Activated CD4-positive, alpha-beta T cell treated with anti-CD3 and anti-CD28 coated beads for 48 hours (primary cell): ENCODE measurements at regions not wholly inside any gene's neighbourhood (a gene's known extent, or its start where the extent isn't known, plus 50 kb on each side); places are given as distances from the start of the nearest gene placed in this dataset.

Source experiments
- DNase-seq: peaks from one replicate; pipeline ENCODE4 v3.0.0-alpha.2; 2020

DNA sequence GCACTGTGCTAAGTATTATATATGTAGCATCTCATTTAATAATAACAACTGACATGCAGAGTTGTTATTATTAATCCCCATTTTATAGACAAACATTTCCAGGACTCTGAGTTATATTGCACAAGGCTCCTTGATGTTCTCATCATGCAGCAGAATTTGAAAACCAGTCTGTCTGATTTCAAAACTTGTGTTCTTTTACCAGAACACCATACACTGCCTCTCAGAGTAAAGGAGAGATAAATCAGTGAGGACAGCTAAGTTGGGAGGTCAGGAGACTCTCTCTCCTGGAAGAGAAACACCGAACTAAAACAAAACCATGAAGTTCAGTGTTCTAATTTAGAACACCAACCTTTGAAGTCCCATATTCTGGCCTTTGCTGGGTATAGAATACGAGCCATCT lies 92.7 kb upstream of the TNC start:
- DNase-seq, result no peak

DNA sequence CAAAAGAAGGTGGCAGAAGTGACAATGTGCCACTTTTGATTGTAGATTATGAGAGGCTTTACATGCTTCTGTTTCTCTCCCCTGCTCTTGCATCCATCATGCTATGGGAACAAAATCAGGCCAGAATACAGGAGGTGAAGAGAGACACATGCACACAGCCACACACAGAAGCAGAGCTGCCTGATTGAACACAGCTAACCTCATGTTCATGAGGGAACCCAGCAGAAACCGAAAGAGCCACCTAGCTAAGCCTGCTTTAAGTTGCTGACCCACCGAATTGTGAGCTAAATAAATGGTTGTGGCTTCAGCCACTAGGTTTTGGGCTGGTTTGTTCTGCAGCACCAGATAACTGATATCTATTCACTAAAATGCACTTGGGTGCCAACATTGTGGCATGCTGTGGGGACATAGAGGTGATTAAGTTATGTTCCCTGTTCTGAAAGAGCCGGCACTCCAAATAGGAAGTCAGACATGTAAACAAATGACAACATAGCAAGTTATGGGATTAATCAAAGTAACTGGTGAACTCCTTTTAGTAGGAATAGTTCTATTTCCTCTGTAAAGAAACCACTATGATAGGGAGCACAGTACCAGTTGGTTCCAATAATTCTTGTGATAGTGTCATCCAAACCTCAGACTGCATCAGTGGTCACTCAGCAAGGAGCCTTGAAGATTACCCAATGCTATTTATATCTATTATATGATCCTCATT lies 93.6 kb upstream of the TNC start:
- no peak for DNase-seq

DNA sequence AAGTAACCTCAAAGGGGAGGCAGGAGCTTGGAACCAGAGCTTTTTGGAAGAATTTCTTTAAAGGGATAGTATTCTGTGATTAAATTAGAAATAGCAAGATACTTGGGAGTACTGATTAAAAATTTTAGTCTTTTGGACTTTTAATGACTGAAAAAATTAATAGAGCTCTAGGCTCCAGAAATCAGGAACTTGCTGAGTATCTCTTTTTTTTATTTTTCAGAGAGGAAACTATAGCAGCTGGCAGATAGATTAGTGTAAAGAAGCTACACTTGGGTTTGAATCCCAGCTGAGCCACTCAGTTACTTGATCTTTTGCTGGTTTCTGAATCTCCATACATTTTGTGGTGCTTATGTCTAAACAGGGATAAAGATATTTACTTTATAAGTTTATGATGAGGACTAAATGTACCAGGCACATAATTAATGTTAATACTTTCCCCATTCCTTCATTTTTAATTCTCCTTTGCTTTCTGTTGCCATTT lies 94.2 kb upstream of the TNC start:
- no peak for DNase-seq

DNA sequence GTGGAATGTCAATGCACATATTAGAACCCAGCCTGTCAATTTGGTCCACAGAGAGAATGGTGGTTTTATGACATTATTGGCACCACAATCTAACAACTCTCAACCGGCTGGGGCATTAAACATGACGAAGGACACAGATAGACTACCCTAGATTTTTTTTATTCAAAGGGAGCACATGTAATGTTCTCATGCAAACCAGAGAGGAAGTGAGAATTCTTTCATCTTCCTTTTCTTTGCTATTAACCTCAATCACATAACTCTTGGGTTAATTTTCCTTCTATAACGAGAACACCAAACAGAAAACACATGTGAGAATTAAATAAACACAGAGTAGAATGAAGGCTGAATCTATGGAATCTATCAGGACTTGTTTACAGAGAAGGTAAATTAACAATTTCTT lies 94.9 kb upstream of the TNC start:
- DNase-seq, result no peak

DNA sequence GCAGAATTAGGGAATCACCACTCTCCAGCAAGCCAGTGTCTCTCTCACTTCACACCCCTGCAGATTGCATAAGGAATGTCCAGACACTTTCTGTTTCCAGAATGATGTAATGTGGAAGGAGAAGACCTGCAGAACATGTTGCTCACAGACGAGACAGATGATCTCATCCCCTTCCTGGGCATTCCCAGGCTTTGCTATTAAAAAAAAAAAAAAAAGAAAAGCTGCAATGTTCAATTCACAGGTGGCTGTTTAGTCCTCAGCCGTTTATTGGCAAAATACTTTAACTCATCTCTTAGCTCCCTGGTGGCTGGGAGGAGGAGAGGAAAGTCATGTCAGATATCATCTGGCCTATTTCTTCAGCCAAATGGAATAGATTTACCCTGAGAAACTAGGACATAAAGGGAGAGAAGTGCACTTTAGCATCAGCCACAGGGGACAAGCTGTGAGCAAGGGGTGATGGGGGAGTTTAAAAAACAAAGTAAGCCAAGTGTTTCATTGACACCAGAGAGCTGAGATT lies 95.9 kb upstream of the TNC start:
- DNase-seq, result no peak

DNA sequence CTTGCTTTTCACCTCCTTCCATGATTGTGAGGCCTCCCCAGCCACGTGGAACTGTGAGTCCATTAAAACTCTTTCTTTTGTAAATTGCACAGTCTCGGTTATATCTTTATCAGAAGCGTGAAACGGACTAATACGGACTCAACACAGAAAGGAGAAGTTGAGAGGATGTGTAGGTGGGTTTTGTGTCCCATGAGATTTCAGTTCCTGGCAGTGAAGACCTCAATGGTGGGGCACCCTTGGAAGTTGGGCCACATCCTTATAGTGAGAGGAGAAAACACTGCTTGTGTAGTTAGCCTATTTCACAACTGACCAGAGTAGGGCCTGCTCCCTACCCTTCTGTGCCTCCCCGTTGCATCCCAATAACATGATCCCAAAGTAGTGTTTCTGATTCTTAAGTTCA lies 98.9 kb upstream of the TNC start:
- no peak for DNase-seq

DNA sequence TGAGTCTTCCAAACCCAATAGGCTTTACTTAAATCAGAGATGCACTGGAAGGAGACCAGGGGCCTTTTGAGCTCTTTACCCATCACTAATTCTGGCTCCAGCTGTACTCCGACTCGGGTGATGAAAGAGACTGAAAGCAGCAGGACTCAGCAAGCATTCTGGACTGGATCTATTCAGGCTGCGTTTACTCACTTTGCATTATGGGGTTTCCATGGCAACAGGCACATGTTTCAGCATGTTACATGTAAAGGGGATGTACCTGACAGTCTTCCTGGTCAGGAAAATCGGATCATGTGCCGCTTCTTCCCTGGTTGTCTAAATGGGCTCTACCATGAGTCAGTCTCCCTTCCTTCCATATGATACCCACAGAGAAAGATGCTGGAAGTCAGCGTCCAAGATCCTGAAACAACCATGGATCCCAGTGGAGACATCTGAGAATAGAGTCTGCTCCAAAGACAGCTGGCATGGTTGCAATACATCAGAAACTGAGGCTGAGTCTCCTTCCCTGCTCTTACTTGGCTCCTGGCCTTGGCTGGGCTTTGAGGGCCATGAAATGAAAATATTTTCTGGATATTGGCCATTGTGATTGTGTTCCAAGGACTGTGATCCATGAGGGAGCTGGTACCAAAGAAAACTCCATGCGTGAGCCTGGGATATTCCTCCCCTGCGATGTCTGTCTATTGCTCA lies 102.5 kb upstream of the TNC start:
- DNase-seq, result no peak

DNA sequence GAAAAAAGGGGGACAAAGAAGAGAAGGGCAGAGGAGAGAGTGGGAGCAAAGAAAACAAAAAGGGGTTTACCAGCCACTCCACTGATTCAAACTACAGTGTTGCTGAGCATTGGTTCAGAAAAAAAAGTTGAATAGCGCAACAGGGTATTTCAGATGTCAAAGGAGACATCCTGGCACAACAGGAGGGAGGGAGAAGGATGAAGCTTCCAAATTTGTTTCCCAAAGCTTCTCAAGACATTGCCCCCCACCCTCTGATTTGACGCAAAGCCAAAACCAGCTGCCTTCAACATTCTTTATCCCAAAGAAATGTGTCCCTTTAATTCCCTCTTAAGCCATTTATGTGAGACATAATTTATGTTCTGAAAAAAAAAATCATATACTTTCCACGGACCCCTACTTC lies 105.5 kb upstream of the TNC start:
- DNase-seq, result no peak

DNA sequence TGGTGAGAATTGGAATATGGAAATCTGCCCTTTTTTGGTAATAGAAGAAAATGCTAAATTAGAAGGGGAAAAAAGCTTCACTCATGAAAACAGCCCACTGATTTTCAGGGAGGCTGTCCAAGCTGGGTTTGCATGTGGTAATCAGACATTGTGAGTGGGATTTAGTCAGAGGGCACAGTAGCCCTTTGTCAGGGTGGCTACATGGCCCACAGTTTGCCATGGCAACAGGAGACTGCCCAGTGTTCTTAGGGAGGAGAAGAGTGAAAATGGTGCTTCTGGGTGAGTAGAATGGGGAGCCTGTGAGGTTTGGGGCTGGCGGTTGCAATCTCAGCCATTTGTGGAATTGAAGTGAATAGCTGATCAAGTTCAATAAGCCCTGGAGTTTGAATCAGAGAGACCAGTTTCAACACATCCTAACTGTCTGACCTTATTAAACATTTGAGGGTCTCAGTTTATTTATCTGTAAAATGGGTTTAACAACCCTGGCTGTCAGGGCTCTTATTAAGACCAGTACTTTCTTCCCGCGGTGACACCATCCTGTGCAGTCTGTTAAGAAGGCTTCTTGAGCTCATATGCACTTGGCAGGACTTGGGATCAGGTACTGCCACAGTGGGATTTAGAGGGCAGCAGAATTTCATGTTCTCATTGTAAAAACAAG lies 107.6 kb upstream of the TNC start:
- no peak for DNase-seq

DNA sequence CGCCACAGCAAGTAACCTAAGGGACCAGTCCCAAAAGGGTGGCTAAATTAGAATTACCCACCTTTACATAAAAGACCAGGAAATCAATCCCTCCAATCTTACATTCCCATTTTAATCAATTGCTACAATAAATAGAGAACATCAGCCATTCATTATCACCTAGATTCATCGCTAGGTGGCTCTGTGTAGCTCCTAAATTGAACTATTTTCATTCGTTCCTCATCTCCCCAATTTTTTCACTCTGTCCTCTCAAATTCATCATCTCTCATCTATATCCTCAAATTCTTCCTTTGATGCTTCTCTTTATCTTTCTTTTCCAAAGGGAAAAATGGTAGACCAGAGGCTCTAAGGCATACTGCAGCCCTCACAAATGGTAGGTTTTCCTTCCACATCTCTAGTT lies 108.2 kb upstream of the TNC start:
- DNase-seq, result no peak

DNA sequence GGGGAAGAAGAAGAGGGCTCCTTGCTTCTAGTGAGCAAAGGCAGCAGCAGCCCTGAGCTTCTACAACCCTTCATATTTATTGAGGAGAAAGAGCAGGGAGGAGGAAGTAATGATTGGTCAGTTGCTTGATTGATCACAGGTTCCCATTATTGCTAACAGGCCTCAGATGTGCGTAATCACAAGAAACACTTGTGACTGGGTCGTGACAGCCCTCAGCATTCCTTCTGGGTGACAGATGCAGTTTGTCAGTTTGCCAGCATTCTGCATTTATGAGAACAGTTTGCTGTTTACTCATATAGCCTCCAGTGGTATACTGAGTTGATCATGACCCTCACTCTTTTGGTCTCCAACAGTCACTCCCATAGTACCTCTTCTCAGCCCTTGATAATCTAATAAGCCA lies 111.5 kb upstream of the TNC start:
- no peak for DNase-seq

DNA sequence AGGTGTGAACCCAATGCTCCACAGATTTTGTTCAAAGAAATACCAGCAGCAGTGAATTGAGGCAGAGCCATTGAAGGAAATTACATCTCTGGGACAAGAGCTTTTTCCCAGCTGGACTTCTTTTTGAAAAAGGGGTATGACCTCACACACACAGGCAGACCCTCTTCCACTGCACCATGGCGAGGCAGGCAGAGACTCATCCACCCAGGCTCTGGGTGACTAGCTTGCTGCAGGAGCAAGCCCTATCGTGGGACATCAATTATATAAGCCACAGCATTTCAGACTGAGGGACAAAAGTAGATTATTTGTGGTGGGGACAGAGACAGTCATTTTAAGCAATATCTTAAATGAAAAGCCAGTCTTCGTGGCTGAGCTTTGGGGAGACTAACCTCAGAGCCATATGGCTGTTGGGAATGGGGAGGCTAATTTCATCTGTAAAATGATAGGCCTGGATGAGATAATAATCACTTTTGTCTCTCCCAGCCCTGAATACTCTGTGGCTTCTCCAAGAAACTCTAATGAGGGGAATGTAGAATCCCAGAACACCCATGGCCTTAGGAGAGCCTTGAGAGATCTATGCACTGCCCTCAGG lies 113.1 kb upstream of the TNC start:
- DNase-seq, result no peak

DNA sequence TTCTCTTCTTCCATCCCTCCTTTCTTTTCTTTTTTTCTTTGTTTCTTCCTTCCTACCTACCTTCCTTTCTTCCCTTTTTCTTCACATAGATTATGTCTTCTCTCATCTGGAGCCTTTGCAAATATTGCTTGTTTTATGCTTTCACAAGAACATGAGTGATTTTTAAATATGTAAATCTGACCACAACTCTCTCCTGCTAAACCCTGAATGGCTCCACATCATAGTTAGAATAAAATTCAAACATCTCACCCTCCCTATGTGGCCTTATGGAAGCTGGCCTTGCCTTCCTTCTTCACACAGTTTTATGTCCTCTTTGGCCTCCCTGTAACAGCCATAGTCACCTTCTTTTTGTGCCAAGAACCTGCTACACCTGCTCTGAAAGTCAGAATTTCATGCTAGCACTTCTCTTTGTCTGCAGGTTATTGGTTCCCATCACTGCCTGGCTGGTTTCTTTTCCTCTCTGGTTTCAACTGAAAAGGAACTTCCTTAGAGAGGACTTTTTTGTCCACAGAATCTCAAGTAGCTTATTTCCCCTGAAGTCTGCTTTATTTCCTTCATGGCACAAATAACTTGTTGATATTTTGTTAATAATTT lies 114.3 kb upstream of the TNC start:
- DNase-seq, result no peak

DNA sequence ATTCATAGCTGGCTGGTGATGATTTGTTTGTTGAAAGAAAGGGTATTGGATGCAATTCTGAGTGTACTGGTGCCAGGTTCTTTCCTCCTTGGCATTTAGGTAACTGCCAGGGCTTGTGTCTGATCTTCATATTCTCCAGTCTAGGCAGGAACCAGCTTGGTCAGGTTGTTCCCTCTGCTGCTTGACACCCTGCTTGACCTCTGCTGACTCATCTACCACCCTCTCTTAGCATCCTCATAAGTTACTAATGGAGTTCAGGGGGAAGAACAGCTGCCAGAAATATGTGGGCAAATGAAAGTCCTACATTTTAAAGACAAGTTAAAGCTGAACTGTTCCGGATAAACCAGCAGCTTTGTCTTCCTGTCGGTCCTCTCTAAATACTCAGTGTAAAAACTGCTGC lies 116.1 kb upstream of the TNC start:
- DNase-seq, result no peak

DNA sequence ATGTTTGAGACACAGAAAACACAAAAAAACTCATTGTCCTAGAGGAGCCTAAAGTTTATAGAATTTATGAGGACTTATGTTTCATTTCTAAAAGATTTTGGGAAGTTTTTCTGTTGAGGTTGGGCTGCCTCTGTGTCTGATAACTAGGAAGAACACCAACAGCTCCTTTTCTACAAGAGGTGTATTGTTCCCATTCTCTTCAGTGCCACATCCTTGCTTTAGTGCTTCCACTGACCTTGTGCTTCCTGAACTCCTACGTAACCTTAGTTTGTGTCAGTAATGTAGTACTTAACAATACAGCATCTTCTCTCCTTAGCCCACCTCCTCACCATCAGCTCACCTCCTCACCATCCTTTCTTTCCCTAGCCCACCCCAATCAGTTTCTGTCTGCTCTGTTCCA lies 117.3 kb upstream of the TNC start:
- no peak for DNase-seq

DNA sequence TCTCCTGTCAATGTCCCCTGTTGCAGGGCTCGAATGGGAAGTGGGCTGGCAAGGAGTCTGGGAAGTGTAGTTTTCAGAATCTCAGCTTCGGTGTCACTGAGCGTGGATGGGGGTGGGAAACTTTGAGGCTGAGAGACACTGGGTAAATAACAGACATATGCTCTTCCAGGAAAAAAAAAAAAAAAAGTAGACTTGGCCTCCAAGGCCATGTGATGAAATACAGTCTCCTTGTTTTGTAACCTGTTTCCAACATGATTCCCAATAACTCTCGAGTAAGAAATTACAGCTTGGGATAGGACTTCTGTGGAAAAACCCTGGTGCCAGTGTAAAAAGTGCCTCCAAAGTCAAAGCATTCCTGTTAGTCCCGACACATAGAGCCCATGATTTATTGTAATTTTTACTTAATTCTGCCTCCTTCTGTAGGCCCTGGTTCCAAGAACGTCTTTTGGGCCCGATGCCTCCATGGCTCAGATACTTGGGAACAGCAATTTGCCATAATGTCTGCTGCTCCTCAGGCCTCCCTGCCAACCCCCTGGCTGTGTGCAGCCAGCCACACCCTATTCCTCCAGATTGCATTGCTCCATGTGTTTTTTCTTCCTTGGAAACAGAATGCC lies 119.5 kb upstream of the TNC start:
- no peak for DNase-seq

DNA sequence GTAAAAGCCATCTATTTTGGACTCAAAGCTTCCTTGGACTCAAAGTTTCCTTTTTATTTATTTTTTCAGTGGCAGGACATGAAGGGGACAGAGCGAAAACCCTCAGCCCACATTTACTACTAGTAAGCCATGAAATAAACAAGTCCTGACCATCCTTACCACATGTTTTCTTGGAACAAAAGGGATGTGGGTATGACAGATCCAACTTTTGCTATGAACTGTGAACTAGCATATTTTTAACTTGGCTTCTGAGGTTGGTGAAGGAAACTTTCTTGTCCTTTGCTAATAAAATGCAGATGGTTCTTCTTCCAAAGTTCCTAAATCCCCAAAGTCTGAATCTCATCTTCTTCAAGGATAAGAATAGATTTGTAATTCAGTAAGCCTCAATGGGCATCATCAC lies 122.7 kb upstream of the TNC start:
- no peak for DNase-seq

DNA sequence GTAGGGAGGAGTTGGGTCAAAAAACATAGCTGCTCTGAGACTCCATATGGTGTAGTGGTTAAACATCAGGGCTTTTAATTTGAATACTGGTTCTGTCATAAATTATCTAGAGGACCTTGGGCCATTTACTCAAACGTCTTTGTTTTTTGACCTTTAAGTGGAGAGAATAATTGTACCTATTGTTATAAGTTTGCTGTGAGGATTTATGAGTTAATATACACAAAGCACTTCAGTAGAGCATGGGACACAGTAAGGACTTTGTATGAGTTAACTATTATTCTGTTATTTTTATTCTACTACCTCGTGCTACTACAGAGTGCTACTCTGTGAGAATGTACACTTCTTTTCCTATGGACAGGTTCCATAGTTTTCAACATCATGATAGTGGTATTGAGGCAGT lies 123.7 kb upstream of the TNC start:
- DNase-seq, result no peak

DNA sequence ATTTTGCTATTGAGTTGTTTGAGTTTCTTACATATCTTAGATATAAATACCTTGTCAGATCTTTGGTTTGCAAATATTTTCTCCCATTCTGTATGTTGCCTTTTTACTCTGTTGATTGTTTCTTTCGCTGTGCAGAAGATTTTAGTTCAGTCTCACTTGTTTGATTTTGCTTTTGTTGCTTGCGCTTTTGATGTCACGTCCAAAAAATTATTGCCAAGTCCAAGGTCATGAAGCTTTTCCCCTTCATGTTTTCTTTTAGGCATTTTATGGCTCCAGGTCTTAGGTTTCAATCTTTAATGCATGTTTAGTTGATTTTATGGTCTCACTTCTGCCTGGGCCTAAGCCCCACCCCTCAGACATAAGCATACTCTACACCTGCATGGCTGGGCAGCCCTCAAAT lies 131.5 kb upstream of the TNC start:
- DNase-seq, result no peak

DNA sequence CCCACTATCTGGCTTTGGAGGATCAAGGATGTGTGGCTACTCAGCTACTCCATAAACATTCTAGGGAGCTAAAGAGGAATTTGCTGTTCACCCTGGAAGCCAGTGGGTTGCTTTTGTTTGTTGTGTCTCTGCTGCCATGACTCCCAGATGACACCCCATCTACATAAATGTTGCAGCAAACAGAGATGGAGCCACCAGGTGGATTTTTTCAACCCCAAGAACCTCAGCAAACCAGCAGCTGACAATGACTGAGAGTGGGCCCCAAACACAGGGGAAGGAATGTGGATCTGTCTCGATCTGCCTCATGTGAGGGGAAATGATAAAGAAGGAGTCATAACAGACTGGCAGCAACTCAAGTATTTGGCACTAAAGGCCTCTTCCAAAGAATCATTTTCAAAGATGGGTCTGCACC lies 132.7 kb upstream of the TNC start:
- DNase-seq, result no peak

DNA sequence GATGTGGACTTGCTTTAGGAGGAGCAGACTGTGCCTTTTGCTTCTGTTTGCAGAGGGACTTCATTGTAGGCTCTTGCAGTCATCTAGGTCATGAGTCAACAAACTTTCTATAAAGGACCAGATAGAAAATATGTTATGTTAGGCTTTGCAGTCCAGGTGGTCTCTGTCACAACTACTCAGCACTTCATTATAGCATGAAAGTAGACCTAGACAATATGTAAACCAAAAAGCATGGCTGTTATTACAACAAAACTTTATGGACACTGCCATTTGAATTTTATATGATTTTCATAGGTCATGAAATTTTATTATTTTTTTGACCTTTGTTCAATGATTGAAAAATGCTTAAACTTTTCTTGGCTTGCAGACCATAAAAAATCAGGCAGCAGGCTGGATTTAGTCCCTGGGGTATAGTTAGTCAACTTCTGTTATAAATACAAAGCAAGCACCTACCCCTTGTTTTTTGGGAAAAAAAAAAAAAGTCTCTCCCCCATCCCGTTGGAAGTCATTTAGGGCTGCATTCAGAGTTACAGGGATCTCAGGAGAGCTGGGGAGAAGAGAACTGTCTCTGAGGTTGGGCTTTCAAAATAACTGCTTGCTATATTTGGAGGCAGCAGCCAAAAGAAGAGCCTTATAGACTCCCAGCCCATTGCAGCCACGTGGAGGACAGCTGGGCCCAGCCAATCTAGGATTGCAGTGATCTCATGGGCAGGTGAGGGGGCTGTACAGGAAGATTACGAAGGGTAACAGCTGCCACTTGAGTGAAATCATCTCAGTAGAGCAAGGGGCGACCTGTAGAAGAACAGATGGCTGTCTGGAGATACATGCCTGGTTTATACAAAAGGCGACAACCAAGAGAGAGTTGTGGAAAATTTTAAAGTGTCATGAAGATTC lies 136.6 kb upstream of the TNC start:
- no peak for DNase-seq

DNA sequence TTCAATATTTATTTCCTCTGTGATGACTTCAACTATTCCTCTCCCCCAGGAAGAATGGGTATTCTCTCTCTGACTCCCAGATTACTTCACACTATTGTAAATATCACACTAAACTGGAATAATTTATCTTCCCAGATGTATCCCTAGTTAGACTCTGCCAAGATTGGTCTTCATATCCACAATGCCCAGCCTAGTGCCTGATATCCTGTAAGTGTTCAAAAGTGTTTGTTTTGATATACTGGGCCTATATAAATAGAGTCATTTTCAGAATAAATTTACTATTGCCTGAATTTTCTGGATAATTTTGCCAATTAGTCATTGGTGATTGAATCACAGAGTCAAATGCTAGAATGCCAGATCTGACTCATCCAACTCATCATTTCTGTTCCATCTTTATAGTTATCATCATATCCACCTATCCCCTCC lies 143.7 kb upstream of the TNC start:
- DNase-seq, result no peak
